Activated CD8-positive, alpha-beta T cell treated with anti-CD3 and anti-CD28 coated beads, Interleukin-2, amount 10 ng/mL, durations not matched to agents 7 days and 5 days (primary cell): ENCODE measurements at regions not wholly inside any gene's neighbourhood (a gene's known extent, or its start where the extent isn't known, plus 50 kb on each side); places are given as distances from the start of the nearest gene placed in this dataset.
"Not testable (repeated sequence)": the region's sequence is repeated elsewhere in the genome, so short reads cannot be mapped to it uniquely, and the experiment has no call there.

Source experiments
- ATAC-seq: fragments of 150-1000 bp; cut with Tn5 transposase; one replicate; pipeline ENCODE4 v1.10.0; 2021; ENCODE audit warnings: moderate library complexity
- CTCF ChIA-PET: fragments of 350-600 bp; sonication (Branson Sonifier 250); formaldehyde crosslinking; loops from one replicate; lab custom pipeline; 2021; ENCODE audit warnings: antibody characterized with exemption; lab: Charles Lee
- POLR2A ChIA-PET: fragments of 350-600 bp; sonication (Branson Sonifier 250); formaldehyde crosslinking; loops from one replicate; lab custom pipeline; 2021; ENCODE audit warnings: antibody characterized with exemption; lab: Charles Lee
- DNase-seq: peaks from one replicate; pipeline ENCODE4 v3.0.0-alpha.2; 2020
- H3K27ac Mint-ChIP-seq: one replicate; pipeline ENCODE4 v1.8.0; 2021; ENCODE audit warnings: mild to moderate bottlenecking, mixed read lengths
- H3K27me3 Mint-ChIP-seq: one replicate; pipeline ENCODE4 v1.8.0; 2021; ENCODE audit warnings: low read depth, mixed read lengths
- H3K36me3 Mint-ChIP-seq: one replicate; pipeline ENCODE4 v1.8.0; 2021; ENCODE audit warnings: low read depth, mixed read lengths
- H3K4me1 Mint-ChIP-seq: one replicate; pipeline ENCODE4 v1.8.0; 2021; ENCODE audit warnings: low read depth, mixed read lengths
- H3K4me3 Mint-ChIP-seq: one replicate; pipeline ENCODE4 v1.8.0; 2021; ENCODE audit warnings: mild to moderate bottlenecking, mixed read lengths
- H3K9me3 Mint-ChIP-seq: one replicate; pipeline ENCODE4 v1.8.0; 2022; ENCODE audit warnings: mixed read lengths; ENCODE audit not compliant: insufficient read depth

- CTCF ChIA-PET: interaction anchor here (1.1 to 4.0 kb wide), 4 partner anchors 319 to 329 kb away, joined by 3 to 45 read pairs (median 4); no protein-coding TSS in a partner anchor
- POLR2A ChIA-PET: no interaction called here
- Mint-ChIP-seq H3K9me3 (no peaks in the 10 kb centered on the region), H3K4me1 (no peaks in the 10 kb centered on the region), H3K27ac (no peak overlapping the region), H3K4me3 (no peak overlapping the region), H3K36me3 (no peaks in the 10 kb centered on the region), H3K27me3 (no peaks in the 10 kb centered on the region)
- ATAC-seq (no peak), DNase-seq (no peak)
Observed at GRCh38 chr17:63082273-63082861, 116.3 kb downstream of the TANC2 start.

DNA sequence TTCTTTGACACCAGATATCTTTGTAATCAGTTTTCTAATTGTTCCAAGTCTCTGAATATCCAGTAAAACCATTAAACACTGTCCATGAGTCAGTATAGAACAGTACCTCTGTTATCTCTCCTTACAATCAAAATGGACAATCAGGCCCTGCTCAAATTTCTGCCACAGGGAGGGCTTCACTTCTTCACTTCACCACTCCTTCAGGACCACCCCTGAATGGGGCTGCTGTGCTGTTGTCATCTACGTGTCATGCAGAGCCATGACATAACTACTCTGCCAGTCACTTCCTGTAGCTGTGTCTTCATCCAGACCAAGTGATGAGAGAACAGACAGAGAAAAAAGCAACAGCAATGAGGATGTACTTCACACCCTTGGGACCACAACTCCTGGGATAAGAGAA, 116.9 kb downstream of the TANC2 start:
- POLR2A ChIA-PET: no interaction called here
- CTCF ChIA-PET: interaction anchor here (0.9 to 4.0 kb wide), 3 partner anchors 88 to 324 kb away, joined by 3 to 45 read pairs (median 5); no protein-coding TSS in a partner anchor
- no peaks in the 10 kb centered on the region for H3K27me3 Mint-ChIP-seq
- no peak for ATAC-seq
- DNase-seq: no peak
- H3K27ac Mint-ChIP-seq: no peak overlapping the region
- no peaks in the 10 kb centered on the region for H3K9me3 Mint-ChIP-seq
- H3K4me1 Mint-ChIP-seq: no peaks in the 10 kb centered on the region
- H3K36me3 Mint-ChIP-seq: no peaks in the 10 kb centered on the region
- no peak overlapping the region for H3K4me3 Mint-ChIP-seq

- Mint-ChIP-seq H3K4me1 (no peaks in the 10 kb centered on the region), H3K9me3 (no peaks in the 10 kb centered on the region), H3K36me3 (no peaks in the 10 kb centered on the region), H3K4me3 (no peak overlapping the region), H3K27ac (no peak overlapping the region), H3K27me3 (no peaks in the 10 kb centered on the region)
- POLR2A ChIA-PET: no interaction called here
- ATAC-seq: no peak
- no peak for DNase-seq
- CTCF ChIA-PET: no interaction called here
Observed at GRCh38 chr17:63086483-63087185, 120.6 kb downstream of the TANC2 start.

- H3K27ac Mint-ChIP-seq, ATAC-seq, DNase-seq, H3K36me3 Mint-ChIP-seq, H3K4me3 Mint-ChIP-seq, CTCF ChIA-PET, POLR2A ChIA-PET, H3K4me1 Mint-ChIP-seq, H3K27me3 Mint-ChIP-seq, H3K9me3 Mint-ChIP-seq: not testable (repeated sequence)
Observed at GRCh38 chr17:63090358-63091114, 124.5 kb downstream of the TANC2 start.

DNA sequence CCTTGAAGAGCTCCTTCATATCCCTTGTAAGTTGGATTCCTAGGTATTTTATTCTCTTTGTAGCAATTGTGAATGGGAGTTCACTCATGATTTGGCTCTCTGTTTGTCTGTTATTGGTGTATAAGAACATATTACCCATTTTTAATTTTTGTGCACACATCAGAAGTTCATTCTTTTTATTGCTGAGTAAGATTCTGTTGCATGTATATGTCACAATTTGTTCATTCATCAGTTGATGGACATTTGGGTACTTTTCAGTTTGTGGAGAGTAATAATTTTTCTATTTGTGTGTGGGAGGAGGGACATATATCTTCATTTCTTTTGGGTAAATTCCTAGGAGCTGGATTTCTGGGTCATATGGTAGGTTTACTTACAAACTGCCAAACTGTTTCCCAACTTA, 125.9 kb downstream of the TANC2 start:
- H3K27me3 Mint-ChIP-seq, POLR2A ChIA-PET, H3K4me3 Mint-ChIP-seq, H3K36me3 Mint-ChIP-seq, ATAC-seq, H3K9me3 Mint-ChIP-seq, DNase-seq, H3K27ac Mint-ChIP-seq, H3K4me1 Mint-ChIP-seq, CTCF ChIA-PET: not testable (repeated sequence)

DNA sequence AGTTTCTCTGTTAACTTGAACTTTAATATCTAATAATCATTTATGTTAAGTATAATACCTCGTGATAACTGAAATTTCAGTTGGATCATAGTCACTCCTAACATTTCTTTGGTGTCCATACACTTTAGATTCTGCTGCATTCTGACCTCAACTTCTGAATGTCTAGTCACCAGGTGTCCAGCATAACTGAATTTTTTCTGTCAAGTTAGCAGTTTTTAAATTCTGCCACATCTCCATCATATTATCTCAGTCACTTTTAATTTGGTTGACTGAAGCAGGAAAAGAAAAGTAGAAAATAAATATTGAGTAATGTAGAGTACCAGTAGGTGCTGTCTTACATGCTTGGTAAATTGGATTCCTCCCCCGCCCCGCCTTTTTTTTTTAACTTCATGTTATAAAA, 128.6 kb downstream of the TANC2 start:
- ChIA-PET POLR2A (no interaction called here), CTCF (no interaction called here)
- DNase-seq: no peak

DNA sequence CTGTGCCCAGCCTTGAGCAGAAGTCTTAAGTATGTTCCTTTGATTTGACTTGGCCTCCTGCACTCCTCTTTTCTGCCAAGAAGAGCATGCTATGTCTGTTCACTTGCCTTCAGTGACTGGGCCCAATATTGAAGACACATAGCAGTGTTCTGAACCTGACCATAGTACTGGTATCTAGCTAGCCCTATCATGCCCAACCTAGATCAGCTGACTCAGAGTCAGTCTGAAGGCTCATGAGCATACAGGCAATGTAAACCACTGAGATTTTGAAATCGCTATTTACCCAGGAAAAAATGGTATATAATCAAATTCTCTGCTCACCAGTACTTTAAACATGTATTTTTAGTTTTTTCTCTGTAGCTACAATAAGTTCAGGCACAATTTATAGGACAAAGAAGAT, 129.4 kb downstream of the TANC2 start:
- Mint-ChIP-seq H3K36me3 (no peaks in the 10 kb centered on the region), H3K27me3 (no peaks in the 10 kb centered on the region), H3K27ac (no peak overlapping the region), H3K4me1 (no peaks in the 10 kb centered on the region), H3K4me3 (no peak overlapping the region), H3K9me3 (no peaks in the 10 kb centered on the region)
- CTCF ChIA-PET: no interaction called here
- ATAC-seq: no peak
- DNase-seq: no peak
- POLR2A ChIA-PET: no interaction called here

More for the DNA sequence above, 128.6 kb downstream of the TANC2 start:
- no peaks in the 10 kb centered on the region for H3K4me1 Mint-ChIP-seq
- ATAC-seq: no peak
- no peak overlapping the region for H3K4me3 Mint-ChIP-seq
- H3K36me3 Mint-ChIP-seq: no peaks in the 10 kb centered on the region
- no peaks in the 10 kb centered on the region for H3K27me3 Mint-ChIP-seq
- no peaks in the 10 kb centered on the region for H3K9me3 Mint-ChIP-seq
- no peak overlapping the region for H3K27ac Mint-ChIP-seq

DNA sequence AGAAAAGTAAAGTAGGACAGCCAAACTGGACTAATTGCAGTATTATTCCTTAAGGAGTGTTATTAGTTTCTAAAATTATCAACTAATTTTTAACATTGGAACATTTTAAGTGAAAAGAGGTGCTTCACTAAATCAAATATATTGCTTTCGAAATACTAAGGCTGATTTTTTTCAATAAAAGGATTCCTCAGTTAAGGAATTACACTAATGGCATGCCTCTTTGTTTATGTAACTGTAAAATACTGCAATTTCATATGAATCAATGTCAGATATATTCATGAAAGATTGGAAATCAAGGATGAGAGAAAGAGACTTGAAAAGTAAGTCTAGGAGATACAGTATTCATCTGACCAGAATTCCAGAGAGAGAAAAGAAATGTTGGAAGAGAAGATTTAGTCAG, 129.8 kb downstream of the TANC2 start:
- ChIA-PET POLR2A (no interaction called here), CTCF (no interaction called here)
- Mint-ChIP-seq H3K4me3 (no peak overlapping the region), H3K27me3 (no peaks in the 10 kb centered on the region), H3K9me3 (no peaks in the 10 kb centered on the region), H3K27ac (no peak overlapping the region), H3K4me1 (no peaks in the 10 kb centered on the region), H3K36me3 (no peaks in the 10 kb centered on the region)
- no peak for ATAC-seq
- no peak for DNase-seq

GRCh38 chr17:63096426-63096825, 130.4 kb downstream of the TANC2 start:
- ATAC-seq (no peak), DNase-seq (no peak)
- no peak overlapping the region for H3K4me3 Mint-ChIP-seq
- no peaks in the 10 kb centered on the region for H3K27me3 Mint-ChIP-seq
- no peaks in the 10 kb centered on the region for H3K36me3 Mint-ChIP-seq
- no peaks in the 10 kb centered on the region for H3K9me3 Mint-ChIP-seq
- no peaks in the 10 kb centered on the region for H3K4me1 Mint-ChIP-seq
- ChIA-PET CTCF (no interaction called here), POLR2A (no interaction called here)
- H3K27ac Mint-ChIP-seq: no peak overlapping the region

DNA sequence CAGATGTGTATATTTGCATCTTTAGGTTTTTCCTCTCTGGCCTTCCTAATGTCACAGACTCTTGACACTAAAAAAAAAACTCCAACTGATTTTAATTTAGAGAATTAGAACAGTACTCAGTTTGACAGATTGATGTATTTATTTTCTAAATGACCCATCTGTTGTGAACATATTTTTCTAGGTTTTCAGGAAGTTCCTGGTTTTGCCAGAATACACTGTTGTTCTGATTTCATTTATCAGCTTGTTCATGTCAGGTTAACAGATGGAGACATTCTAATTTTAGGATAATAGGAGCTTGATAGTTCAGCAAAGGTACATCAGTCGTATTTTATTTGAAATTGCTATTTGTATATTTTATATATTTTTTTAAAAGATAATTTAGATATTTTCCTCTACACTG, 133.4 kb downstream of the TANC2 start:
- Mint-ChIP-seq H3K27ac (no peak overlapping the region), H3K9me3 (no peaks in the 10 kb centered on the region), H3K27me3 (no peaks in the 10 kb centered on the region), H3K4me1 (no peaks in the 10 kb centered on the region), H3K36me3 (no peaks in the 10 kb centered on the region), H3K4me3 (no peak overlapping the region)
- CTCF ChIA-PET: no interaction called here
- ATAC-seq (no peak), DNase-seq (no peak)
- POLR2A ChIA-PET: no interaction called here

DNA sequence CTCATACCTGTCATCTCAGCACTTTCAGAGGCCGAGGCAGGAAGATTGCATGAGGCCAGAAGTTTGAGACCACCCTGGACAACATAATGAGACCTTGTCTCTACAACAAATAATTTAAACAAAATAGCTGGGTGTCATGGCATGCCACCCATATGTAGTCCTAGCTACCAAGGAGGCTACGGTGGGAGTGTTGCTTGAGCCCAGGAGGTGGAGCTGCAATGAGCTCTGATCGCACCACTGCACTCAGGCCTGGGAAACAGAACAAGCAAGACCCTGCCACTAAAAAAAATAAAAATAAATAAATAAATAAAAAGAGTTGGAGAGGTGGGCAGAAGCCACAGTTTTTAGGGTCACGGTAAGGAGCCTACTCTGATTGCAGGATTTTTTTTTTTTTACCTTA, 136.0 kb downstream of the TANC2 start:
- Mint-ChIP-seq H3K4me1 (no peaks in the 10 kb centered on the region), H3K27me3 (no peaks in the 10 kb centered on the region), H3K27ac (no peak overlapping the region), H3K9me3 (no peaks in the 10 kb centered on the region), H3K4me3 (no peak overlapping the region), H3K36me3 (no peaks in the 10 kb centered on the region)
- ATAC-seq (no peak), DNase-seq (no peak)
- ChIA-PET POLR2A (no interaction called here), CTCF (no interaction called here)

DNA sequence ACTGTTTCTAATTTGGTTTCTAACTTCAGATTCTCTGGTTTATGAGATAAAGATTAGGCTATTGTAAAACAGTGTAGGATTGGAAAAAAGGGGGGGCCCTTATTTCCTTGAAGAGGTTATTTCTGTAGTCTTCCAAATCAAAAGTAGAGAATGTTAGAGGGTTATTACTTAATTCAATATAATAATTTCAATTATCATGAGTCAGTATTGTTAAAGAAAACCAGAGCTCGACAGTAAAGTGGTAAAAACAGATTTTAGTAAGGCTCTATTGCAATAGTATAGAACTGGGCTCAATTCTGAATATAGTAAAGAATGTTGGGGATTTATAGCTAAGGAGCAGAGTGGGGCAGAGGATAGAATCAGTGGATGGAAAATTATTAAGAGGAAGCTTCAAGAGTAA, 140.0 kb downstream of the TANC2 start:
- POLR2A ChIA-PET: no interaction called here
- no peaks in the 10 kb centered on the region for H3K27me3 Mint-ChIP-seq

More for the DNA sequence above, 140.0 kb downstream of the TANC2 start:
- CTCF ChIA-PET: no interaction called here
- Mint-ChIP-seq H3K27ac (no peak overlapping the region), H3K36me3 (no peaks in the 10 kb centered on the region), H3K4me3 (no peak overlapping the region), H3K9me3 (no peaks in the 10 kb centered on the region), H3K4me1 (no peaks in the 10 kb centered on the region)
- ATAC-seq: no peak
- no peak for DNase-seq
